ENCODE measurements at regions not wholly inside any gene's neighbourhood (a gene's known extent, or its start where the extent isn't known, plus 50 kb on each side); places are given as distances from the start of the nearest gene placed in this dataset.

DNA sequence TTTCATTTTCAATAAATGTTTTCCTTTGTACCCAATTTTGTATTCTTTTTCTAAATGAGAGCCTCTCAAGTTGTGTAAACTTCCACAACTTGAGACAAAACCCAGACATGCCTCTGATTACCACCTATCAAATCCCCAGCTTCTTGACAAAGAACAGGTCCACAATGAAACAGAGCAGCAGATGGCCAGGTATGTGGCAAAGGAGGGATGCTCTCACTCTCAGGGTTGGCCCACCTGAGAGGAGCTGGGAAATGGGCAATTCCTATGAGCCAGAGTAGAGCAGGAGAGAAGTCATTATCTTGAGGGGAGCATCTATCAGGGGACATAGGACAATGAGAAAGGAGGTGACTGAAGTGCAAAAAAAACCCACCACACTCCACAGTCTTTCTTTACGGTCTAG, 273.5 kb upstream of the FAM241A start:
- TF ChIP-seq BHLHE40 (IDR thresholded peaks at IDR 0.05; ENCODE audit: low read depth, low read length): no peak
- Histone ChIP-seq H4K91ac (ENCODE audit: insufficient read depth, low read depth, low read length) (no peak overlapping the region), H3K18ac (ENCODE audit: low read depth, low read length) (no peak overlapping the region), H3K36me3 (ENCODE audit: control insufficient read depth, insufficient read depth, low read length) (no peaks in the 10 kb centered on the region), H2AFZ (replicated peaks; ENCODE audit: low read length, poor library complexity) (no peak overlapping the region), H2AK9ac (replicated peaks; ENCODE audit: low read depth, low read length, poor library complexity) (no peak overlapping the region), H2AK5ac (ENCODE audit: low read depth, low read length) (no peak overlapping the region), H3K9me3 (ENCODE audit: control insufficient read depth, insufficient read depth, low read length) (no peaks in the 10 kb centered on the region), H2BK5ac (ENCODE audit: low read depth, low read length, poor library complexity, severe bottlenecking) (no peak overlapping the region), H2BK120ac (ENCODE audit: low read depth, low read length) (no peak overlapping the region), H3K4me1 (ENCODE audit: control insufficient read depth, insufficient read depth, low read length) (no peaks in the 10 kb centered on the region), H3K27me3 (ENCODE audit: control insufficient read depth, insufficient read depth, low read length) (no peaks in the 10 kb centered on the region), H3K14ac (replicated peaks; ENCODE audit: low read depth, low read length) (no peak overlapping the region), H3K79me1 (ENCODE audit: low read depth in 1 of 2, low read length in 2 of 2) (no peaks in the 10 kb centered on the region), H3K4me2 (ENCODE audit: low read depth, low read length) (no peak overlapping the region), H4K20me1 (ENCODE audit: insufficient read depth, low read length) (no peaks in the 10 kb centered on the region), H3K56ac (ENCODE audit: extremely low read depth, insufficient read depth, low read length) (no peak overlapping the region), H3K27ac (ENCODE audit: insufficient read depth, low read length) (no peak overlapping the region), H2BK15ac (ENCODE audit: low read depth, low read length) (no peak overlapping the region), H4K8ac (ENCODE audit: low read depth in 2 of 2, low read length in 2 of 2) (no peak overlapping the region), H3K23ac (ENCODE audit: low read depth, low read length) (no peak overlapping the region), H3K9me1 (ENCODE audit: insufficient read depth, low read length) (no peaks in the 10 kb centered on the region), H2BK20ac (ENCODE audit: low read depth, low read length) (no peak overlapping the region), H3K9ac (ENCODE audit: low read depth, low read length) (no peak overlapping the region), H3K4ac (ENCODE audit: low read depth, low read length) (no peak overlapping the region), H4K5ac (ENCODE audit: low read depth, low read length) (no peak overlapping the region), H3K4me3 (ENCODE audit: insufficient read depth, low read depth, low read length) (no peak overlapping the region)
- dilution Hi-C loops (cut with HindIII; ENCODE audit: low sequenced_read_pairs, unreplicated experiment) (no loop called here), intact Hi-C loops (cut with micrococcal nuclease) (no loop called here), in situ Hi-C loops (cut with MboI; ENCODE audit: low sequenced_read_pairs) (no loop called here)
- WGBS, 2 experiments (ENCODE audit: extremely low coverage in 2 of 2, insufficient read length in 1 of 2): no CpG with 5 or more reads among the region's 1 CpG
- ChIA-PET POLR2A (ENCODE audit: unreplicated experiment) (no interaction called here), CTCF (no interaction called here)
- ATAC-seq (ENCODE audit: low read depth): no peak
- DNase-seq: no peak
- BruUV-seq (replicated peaks): no TSS peak

Measured in IMR-90 (cell line).